Kidney capillary endothelial cell (primary cell): ENCODE measurements at regions not wholly inside any gene's neighbourhood (a gene's known extent, or its start where the extent isn't known, plus 50 kb on each side); places are given as distances from the start of the nearest gene placed in this dataset.

ENCODE experiments used
- DNase-seq: peaks from one replicate; pipeline ENCODE4 v3.0.0-alpha.2; 2018; ENCODE audit warnings: low spot score

DNA sequence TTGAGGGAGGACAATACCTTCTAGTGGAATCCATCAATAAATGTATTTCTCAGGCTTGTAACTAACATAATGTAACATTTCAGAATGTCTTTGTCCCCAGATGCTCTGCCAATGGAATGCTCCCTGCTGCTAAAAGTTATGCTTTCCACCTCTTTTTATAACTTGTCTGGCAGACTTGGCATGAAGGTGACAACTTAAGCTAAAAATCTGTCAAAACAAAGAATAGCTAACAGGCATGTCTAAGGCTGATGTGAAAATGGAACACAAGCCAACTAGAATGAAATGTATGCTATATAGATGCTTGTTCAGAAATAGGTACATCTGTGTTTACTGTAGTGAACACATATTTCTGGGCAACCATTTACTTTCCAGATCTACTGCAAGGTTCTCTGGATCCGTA is 467.9 kb downstream of the MRPL39 start:
- DNase-seq, result no peak

DNA sequence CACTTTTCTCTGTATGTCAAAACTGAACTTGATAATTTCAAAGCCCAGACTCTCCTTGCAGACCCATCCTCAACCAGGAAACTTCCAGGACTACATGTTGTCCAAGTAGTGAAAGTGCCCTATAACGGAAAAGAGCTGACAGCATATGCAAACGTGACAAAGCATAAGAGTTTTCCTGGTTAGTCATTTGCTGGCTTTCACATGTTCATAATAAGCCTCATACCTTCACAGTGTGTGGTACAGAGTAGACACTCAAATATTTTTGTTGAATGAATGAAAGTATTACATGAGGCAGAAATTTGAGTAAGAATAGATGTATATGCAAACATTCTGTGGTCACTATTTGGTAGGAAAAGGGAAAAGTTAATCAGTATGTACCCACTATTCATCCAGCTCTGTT is 473.3 kb downstream of the MRPL39 start:
- no peak for DNase-seq

DNA sequence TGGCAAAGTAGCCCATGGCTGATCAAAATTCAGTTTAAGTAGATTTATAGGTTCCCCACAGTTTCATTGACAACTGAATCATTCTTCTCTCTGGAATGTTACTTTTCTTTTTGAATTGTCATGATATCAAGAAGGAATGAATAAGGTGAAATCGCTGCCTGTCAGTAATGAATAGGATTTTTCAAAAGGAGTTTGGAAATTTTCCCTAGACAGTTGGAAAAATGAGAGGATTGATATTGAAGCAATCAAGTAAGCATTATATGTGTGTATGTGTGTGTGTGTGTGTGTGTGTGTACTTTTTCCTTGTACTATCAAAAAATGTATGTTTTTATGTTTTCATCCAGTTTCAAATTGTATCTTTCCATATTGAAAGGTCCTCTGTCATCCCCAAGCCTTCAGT is 479.5 kb downstream of the MRPL39 start:
- DNase-seq, result no peak

DNA sequence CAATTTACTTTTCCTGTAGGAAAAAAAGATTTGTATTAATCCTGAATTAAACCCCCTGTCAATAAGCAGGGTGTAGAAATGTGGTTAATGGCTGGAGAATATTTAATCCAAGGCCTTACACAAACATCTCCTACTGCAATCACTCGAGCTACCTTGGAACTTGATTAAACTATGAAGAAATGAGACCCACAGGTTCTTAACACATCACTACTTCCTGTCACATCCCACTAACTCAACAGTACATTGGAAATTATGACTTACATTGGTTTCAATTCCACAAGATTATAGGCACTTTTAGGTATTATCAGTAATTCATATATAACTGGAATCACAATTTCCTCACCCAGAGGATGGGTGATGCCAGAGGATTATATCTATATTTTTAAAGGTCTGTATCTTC is 480.3 kb downstream of the MRPL39 start:
- DNase-seq, result no peak

DNA sequence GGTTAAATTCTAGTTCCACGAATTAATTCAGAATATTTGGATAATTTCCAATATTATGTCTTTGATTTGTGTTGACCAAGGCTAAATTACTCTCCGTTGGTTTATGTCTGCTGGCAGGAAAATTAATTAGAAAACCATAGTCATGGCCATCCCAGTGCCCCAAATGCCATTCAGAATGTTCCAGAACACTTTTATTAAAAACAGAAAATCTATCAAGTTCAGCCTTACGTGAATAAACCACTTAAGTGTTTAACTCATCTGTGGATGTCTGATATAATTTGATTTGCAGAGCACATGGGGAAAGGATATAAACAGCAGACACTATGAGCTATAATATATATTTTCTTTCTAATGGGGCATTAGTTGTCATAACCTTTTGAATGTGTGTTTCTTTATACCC is 480.7 kb downstream of the MRPL39 start:
- DNase-seq, result no peak

DNA sequence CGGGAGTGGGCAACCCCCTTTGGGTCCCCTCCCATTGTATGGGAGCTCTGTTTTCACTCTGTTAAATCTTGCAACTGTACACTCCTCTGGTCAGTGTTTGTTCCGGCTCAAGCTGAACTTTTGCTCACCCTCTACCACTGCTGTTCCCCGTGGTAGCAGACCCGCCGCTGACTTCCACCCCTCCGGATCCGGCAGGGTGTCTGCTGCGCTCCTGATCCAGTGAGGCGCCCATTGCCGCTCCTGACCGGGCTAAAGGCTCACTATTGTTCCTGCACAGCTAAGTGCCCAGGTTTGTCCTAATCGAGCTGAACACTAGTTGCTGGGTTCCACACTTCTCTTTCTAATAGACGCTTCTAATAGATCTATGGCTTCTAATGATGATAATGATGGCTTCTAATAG is 488.6 kb downstream of the MRPL39 start:
- DNase-seq, result no peak

DNA sequence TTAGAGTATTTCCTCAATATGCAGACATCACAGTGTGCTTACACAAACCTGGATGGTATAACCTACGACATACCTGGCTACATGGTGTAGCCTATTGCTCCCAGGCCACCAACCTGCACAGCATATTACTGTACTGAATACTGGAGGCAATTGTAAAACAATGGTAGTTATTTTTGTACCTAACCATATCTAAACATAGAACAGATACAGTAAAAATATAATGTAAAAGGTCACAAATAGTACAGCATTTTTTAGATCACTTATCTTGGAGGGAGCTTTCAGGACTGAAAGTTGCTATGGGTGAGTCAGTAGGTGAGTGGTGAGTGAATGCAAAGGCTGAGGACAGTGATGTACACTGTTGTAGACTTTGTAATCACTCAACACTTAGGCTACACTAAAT is 492.3 kb downstream of the MRPL39 start:
- no peak for DNase-seq

DNA sequence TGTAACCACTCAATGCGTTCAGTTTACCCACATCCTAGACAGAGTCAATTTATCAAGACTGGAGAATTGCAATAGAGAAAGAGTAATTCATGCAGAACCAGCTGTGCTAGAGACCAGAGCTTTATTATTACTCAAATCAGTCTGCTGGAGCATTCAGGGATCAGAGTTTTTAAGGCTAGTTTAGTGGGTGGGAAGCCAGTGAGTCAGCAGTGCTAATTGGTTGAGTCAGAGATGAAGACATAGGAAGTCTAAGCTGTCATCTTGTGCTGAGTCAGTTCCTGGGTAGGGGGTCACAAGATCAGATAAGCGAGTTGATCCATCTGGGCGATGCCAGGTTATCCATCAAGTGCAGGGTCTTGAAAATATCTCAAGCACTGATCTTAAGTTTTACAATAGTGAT is 499.6 kb downstream of the MRPL39 start:
- no peak for DNase-seq

DNA sequence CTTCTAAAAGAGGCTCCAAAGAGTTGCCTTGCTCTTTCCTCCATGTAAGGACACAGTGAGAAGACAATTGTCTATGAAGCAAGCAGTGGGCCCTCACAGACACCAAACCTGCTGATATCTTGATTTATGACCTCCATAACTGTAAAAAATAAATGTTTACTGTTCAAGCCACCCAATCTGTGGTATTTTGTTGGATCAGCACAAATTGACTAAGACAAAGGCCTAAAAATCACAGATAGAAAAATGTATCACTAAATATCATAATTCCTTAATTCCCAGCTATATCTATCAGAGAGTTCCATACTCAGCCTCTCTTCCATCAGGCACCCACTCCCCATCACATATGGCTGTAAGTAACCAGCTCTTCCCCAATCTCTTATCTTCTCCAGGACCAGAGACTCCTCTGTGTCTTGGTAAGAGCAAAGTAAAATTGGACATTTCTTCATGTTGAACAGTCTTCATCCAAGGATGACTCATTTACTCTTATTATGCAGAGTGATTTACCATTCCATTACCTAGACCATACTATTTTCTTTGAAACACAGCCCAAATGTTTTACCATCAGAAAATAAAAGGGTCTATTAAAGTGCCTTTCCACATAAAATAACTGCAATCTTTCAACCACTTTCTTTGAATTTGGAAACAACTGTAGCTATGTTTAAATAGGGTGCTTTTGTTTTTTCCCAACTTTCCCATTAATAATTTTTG is 503.6 kb downstream of the MRPL39 start:
- DNase-seq, result no peak

DNA sequence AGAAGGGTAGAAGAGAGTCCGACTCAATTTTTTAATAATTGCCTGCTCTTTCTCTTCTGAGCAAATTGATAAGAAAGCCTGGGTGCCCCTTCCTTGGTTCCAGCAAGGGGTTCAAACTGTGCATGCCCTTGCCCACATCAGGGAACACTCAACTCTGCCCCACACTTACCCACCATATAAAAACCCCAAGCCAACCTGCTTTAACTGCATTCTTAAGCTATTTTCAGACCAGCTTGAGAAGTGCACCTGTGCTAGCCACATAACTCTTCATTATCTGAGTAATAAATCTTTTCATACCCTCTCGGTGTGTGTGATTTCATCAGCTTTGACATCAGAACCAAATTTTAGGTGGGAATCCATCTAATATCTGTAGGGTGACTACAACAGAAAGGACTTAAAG is 509.6 kb downstream of the MRPL39 start:
- DNase-seq, result no peak

DNA sequence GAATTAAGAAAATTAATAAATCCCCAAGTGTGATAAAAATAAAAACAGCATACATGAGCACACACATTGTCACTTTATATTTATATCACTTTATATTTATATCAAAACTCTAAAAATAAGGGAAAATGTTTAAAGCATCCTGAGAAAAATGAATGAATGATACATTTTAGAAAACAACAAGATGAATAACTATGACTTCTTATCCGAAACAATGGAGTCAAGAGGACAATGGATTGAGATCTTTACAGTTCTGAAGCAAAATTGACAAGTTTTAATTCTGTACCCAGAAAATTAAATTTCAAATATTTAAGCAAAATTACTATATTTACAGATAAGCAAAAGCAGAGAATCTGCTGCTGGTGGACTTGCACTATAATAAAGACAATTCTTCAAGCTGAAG is 512.6 kb downstream of the MRPL39 start:
- DNase-seq, result no peak

DNA sequence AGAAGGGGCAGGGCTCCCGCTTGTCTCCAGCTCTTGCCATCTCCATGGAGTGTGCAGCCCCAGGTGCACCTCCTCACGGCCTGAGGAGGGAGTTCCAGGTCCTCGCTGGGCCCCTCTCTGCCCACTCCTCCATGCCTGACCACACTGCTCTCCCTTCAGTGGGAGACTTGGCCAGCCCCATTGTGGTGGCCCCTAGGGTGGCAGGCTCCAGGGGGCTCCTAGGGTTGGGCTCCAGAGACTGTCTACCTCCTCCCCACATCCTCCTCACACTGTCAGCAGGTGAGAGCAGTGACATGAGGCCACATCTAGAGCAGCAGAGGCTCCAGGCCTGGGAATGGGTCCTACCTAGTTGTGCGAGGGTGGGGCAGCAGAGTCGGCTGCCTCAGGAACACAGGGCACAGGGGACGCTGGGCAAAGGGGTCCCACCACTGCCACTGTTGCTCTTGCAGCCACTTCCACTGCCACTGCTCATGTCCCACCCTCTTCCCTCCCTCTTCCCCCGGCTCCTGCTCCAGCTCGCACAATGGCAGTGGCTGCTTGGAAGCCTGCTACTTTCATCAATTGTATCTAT is 514.8 kb downstream of the MRPL39 start:
- DNase-seq, result no peak

DNA sequence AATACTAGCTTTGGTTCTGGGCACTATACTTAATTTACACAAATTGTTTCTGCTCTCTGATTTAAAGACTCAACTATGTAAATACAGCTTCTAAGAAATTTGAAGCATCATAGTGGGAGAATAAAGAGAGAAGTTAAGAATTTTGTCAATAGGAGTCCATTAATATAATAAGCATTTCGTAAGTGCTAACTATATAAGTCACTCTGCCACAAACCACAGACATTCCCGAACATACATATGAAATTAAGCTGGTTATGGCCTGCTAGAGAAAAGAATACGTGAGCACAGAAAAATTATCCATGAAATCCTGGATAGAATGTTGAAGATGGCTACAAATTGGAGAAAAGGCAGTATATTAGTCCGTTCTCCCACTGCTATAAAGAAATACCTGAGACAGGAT is 526.2 kb downstream of the MRPL39 start:
- DNase-seq, result no peak

DNA sequence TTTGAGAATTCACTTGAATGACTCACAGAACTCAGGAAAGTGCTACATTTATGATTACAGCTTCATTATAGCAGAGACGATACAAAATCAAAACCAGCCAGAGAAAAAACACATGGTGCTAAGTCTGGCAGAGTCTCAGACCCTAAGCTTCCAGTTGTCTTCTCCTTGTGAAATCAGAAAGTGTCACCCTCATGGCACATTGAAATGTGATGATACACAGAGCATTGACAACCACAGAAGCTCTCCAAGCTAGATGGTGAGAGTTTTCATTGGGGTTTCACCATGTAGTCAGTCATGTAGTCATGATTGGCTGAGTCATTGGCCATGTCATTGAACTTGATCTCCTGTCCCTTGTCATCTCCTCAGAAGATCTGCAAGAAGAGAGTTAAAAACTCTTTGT is 526.6 kb downstream of the MRPL39 start:
- no peak for DNase-seq

DNA sequence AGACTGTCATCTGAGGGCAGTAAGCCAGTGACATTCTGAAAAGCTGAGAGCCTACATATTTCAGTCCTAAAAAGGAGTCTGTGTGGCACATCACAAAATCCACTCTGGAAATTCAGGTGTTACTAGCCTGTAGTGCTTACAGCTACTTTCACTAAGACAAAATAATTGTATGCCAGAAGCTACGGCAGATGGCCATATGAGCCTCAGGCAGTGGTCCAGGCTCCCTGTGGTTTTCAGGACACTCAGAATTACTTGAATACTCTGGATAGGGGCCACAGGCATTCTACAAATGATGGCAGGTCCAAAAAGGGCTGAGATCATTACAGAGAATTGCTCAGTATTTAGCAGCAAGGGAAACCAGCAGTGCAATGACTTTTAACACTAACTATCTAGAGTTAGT is 527.1 kb downstream of the MRPL39 start:
- DNase-seq, result no peak

DNA sequence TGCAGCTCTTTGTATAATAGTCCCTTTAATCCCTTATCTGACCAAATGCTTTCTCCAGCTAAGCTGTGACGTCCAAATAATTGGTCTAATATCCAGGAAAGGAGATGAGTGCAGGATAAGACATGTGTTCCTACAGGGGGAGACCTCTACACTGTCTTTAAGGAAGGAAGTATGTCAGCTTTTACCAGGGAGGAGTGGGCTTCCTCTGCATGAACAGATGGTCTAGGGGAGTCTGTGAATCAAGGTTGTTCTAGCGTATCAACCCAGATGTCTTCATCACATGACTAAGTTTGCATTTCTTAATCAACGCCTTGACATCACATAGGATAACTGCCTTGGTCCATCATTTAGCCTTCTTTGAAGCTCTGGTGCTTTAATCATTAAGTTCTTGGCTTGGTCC is 528.2 kb downstream of the MRPL39 start:
- no peak for DNase-seq

DNA sequence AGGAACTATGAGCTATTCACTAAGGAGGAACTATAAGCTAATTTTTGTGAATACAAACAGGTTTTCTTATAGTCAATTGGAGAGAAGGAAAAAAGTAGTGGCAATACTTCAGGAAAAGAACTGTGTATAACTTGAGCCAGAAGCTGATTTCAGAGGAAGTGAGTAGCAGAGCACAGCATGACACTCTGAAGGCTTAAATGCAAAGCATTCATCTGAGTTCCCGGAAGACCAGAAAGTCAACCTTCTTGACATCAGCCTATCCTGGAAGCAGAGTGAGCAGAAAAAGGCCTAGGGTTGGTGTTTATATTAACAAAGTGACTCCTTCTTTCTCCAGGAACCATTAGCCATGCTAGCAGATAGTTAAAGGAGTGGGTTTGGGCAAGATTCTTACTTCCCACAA is 545.2 kb downstream of the MRPL39 start:
- DNase-seq, result no peak

DNA sequence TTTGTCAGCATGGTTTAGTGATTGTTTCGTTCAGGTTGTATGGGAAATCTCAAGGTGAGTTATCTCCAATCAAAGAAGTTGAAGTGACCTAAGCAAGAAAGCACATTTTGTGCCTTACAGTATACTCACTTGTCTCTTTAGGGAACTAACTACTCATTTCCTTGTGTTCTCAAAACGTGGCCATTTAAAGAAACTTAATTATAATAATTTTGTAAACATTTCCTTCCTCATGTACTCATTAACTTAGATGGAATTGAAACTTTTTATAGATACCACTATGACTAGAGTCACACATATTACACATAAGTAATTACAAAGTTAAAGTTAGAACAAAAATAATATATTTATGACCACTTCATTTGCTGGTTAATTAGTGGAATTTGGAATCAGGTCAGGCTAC is 552.6 kb downstream of the MRPL39 start:
- DNase-seq, result no peak

DNA sequence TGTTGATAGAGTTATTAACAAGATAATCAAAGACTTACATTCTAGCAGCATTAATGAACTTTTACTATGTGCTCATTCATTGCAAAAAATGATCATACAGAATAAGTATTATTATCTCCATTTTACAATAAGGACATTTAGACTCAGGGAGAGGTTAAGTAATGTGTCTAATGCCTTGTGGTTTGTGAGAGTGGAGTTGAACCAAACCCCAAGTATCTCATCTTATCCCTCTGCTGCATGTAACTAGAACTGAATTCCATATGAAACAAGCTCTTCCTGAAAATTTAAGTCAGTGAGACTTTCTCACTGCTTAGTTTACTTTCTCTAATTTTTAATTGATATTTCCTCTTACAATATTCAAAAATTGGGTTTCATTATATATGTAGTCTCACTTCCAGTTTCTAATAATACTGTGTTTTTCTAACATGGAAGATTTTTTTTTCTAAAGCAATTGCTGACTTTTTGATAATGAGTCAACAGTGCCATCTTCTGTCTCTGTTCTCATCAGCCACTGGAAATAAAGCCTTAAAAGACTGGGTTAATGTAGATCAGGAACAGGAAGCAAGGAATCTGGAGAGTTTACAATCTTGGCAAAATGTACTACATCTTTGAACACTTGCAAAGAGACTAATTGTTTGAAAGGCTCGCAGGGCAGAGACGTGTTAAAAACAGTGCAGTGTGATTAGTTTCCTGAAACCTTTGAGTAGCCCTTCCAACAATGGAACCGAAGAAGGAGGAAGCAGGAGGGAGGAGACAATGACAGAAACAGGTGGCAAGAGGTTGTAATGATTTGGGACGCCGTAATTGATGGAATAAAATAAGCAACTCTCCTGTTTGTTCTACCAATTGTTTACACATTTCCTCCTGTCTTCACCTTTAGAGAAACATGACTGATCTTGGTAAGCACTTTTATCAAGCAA is 567.6 kb downstream of the MRPL39 start:
- DNase-seq, result no peak

DNA sequence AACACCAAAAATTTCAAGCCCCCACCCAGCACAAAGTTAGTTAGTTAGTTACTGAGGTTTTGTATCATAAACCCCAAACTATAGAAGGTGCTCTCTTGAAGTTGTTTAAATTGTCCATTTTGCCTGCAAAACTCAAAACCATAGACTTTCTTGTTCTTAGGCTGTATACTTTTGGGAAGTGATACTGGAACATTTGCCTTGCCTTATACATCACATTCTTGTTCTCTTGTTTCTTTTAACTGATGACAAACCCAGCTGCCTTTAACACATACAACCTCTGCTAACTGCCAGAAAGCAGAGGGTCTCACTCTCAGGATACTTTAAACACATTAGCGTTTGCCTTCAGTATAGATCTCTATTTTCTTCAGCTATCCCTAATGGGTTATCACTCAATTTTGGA is 570.5 kb downstream of the MRPL39 start:
- DNase-seq, result no peak

DNA sequence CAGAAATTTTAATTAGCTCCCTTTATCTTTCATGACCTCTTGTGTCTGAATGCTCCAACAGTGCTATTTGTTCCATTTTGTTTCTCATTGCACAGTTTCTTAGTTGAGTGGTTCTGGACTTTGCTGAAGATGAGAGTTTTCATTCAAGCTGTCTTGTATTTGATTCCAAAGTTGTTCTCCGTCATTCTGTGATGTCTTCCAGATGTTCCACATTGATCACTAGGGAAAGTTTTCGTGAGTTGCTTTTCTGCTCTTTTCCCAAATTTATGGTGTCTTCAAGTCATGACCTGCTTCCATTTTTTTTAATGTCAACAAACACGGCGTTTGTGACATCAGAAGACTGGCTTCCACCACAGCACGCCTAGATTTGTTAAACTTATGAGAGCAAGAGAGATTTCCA is 575.5 kb downstream of the MRPL39 start:
- DNase-seq, result no peak

DNA sequence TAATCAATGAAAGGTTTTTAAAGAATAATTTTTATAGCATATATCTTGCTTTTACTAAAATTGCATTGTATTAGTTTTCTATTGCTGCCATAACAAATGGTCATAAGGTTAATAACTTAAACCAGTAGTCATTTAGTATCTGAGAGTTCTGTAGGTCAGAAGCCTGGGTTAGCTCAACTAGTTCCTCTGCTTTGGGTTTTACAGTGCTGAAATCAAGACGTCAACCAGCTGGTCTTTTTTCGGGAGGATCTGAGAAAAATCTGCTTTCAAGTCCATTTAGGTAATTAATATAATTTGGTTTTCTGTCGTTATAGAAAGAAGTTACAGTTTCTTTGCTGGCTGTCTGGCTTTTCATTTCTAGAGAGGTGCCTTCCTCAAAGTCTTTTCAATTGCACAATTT is 577.7 kb downstream of the MRPL39 start:
- no peak for DNase-seq

DNA sequence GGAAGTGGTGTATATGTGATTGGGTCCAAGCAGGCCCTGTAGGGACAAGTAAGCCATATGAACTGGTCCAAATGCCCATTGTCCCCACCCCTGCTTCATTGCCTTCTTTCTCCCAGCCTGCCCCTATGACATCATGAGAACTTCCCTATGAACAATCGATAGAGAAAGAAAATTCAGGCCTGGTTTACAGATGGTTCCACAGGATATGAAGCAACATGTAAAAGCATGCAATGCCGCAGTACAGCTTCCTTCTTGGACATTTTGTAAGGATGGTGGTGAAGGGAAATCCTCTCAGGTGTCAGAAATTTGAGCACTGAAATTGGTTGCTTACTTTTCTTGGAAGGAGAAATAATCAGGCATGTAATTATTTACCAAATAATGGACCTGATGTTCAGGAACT is 581.7 kb downstream of the MRPL39 start:
- no peak for DNase-seq
